Endodermal cell (in vitro differentiated cells): ENCODE measurements at regions not wholly inside any gene's neighbourhood (a gene's known extent, or its start where the extent isn't known, plus 50 kb on each side); places are given as distances from the start of the nearest gene placed in this dataset.

ENCODE experiments used
- DNase-seq: peaks from one replicate; pipeline ENCODE4 v3.0.0-alpha.2; 2017
- H3K27ac ChIP-seq: 2 replicates; pipeline ENCODE4 v1.5.1; 2013; ENCODE audit warnings: mild to moderate bottlenecking, low read depth, low read length, moderate library complexity
- H3K27me3 ChIP-seq: 2 replicates; pipeline ENCODE4 v1.6.1; 2013; ENCODE audit warnings: mild to moderate bottlenecking, low read length, moderate library complexity; ENCODE audit not compliant: insufficient read depth, control insufficient read depth, poor library complexity, severe bottlenecking
- H3K36me3 ChIP-seq: 2 replicates; pipeline ENCODE4 v1.7.0; 2013; ENCODE audit warnings: mild to moderate bottlenecking, low read length, moderate library complexity; ENCODE audit not compliant: control insufficient read depth, insufficient read depth
- H3K4me1 ChIP-seq: one replicate; pipeline ENCODE4 v1.7.0; 2013; ENCODE audit warnings: low read length; ENCODE audit not compliant: control insufficient read depth, insufficient read depth
- H3K4me3 ChIP-seq: 2 replicates; pipeline ENCODE4 v1.5.1; 2013; ENCODE audit warnings: mild to moderate bottlenecking, low read length, moderate library complexity
- H3K9ac ChIP-seq: 2 replicates; pipeline ENCODE4 v1.6.1; 2013; ENCODE audit warnings: mild to moderate bottlenecking, low read length, moderate library complexity; ENCODE audit not compliant: poor library complexity, severe bottlenecking; ENCODE audit errors: extremely low read depth
- H3K9me3 ChIP-seq: 2 replicates; pipeline ENCODE4 v1.6.1; 2013; ENCODE audit warnings: mild to moderate bottlenecking, low read length, moderate library complexity; ENCODE audit not compliant: control insufficient read depth
- H3K27ac Mint-ChIP-seq: 2 replicates; pipeline ENCODE4 v1.8.0; 2020; ENCODE audit warnings: mixed read lengths
- H3K27me3 Mint-ChIP-seq: 2 replicates; pipeline ENCODE4 v1.8.0; 2021; ENCODE audit warnings: mild to moderate bottlenecking, mixed read lengths; ENCODE audit not compliant: insufficient read depth
- H3K36me3 Mint-ChIP-seq: 2 replicates; pipeline ENCODE4 v1.8.0; 2020; ENCODE audit warnings: low read depth, mixed read lengths
- H3K4me1 Mint-ChIP-seq: 2 replicates; pipeline ENCODE4 v1.8.0; 2020; ENCODE audit warnings: mixed read lengths
- H3K4me3 Mint-ChIP-seq: 2 replicates; pipeline ENCODE4 v1.8.0; 2020; ENCODE audit warnings: mild to moderate bottlenecking, moderate library complexity, mixed read lengths
- H3K9me3 Mint-ChIP-seq: 2 replicates; pipeline ENCODE4 v1.8.0; 2020; ENCODE audit warnings: mild to moderate bottlenecking, mixed read lengths
- CTCF ChIP-seq: fragments of 200-600 bp; sonication (generic); conservative IDR thresholded peaks from 2 replicates; pipeline ENCODE4 v1.5.0; 2021; ENCODE audit warnings: antibody characterized with exemption, mild to moderate bottlenecking
- WGBS, 2 experiments: methylation state at CpG; one replicate each; pipeline versions ENCODE4 v1.1.5 to v1.1.7; 2013; ENCODE audit warnings: missing lambda C conversion rate in 2 of 2, mixed read lengths in 1 of 2; ENCODE audit not compliant: insufficient coverage in 1 of 2, insufficient read length in 1 of 2; 5-methylcytosine and 5-hydroxymethylcytosine counted together

GRCh38 chr2:142822190-142822589 lies 55.3 kb upstream of the KYNU start:
- Histone ChIP-seq H3K4me3 (no peak overlapping the region), H3K36me3 (no peaks in the 10 kb centered on the region), H3K27ac (no peak overlapping the region), H3K9ac (no peak overlapping the region), H3K9me3 (no peaks in the 10 kb centered on the region), H3K4me1 (no peaks in the 10 kb centered on the region), H3K27me3 (no peaks in the 10 kb centered on the region)
- no peak for TF ChIP-seq CTCF
- no peaks in the 10 kb centered on the region for H3K27me3 Mint-ChIP-seq
- WGBS, 2 experiments = 85 to 86% methylated on average over 1 to 3 of the region's 3 CpGs
- no peak overlapping the region for H3K27ac Mint-ChIP-seq
- H3K4me1 Mint-ChIP-seq = no peaks in the 10 kb centered on the region
- no peak overlapping the region for H3K4me3 Mint-ChIP-seq
- H3K36me3 Mint-ChIP-seq = no peaks in the 10 kb centered on the region
- no peaks in the 10 kb centered on the region for H3K9me3 Mint-ChIP-seq
- DNase-seq = no peak

GRCh38 chr2:142819411-142819810 lies 58.1 kb upstream of the KYNU start:
- Histone ChIP-seq H3K4me1 (no peaks in the 10 kb centered on the region), H3K4me3 (no peak overlapping the region), H3K9me3 (no peaks in the 10 kb centered on the region), H3K27me3 (no peaks in the 10 kb centered on the region), H3K27ac (no peak overlapping the region), H3K36me3 (no peaks in the 10 kb centered on the region), H3K9ac (no peak overlapping the region)
- Mint-ChIP-seq H3K4me1 (no peaks in the 10 kb centered on the region), H3K9me3 (no peaks in the 10 kb centered on the region), H3K36me3 (no peaks in the 10 kb centered on the region), H3K27me3 (no peaks in the 10 kb centered on the region), H3K27ac (no peak overlapping the region), H3K4me3 (no peak overlapping the region)
- no peak for DNase-seq
- 95 to 98% methylated on average over 2 of the region's 2 CpGs for whole genome bisulfite sequencing, 2 experiments
- TF ChIP-seq CTCF = no peak

GRCh38 chr2:142815375-142815774 lies 62.1 kb upstream of the KYNU start:
- Mint-ChIP-seq H3K4me3 (no peak overlapping the region), H3K36me3 (peaks cover 2% of the 10 kb centered on the region), H3K4me1 (no peaks in the 10 kb centered on the region), H3K27ac (no peak overlapping the region), H3K27me3 (no peaks in the 10 kb centered on the region), H3K9me3 (peaks cover 11% of the 10 kb centered on the region)
- H3K9me3 ChIP-seq = no peaks in the 10 kb centered on the region
- H3K4me3 ChIP-seq = no peak overlapping the region
- H3K36me3 ChIP-seq = no peaks in the 10 kb centered on the region
- no CpG with 5 or more reads among the region's 1 CpG for WGBS, 2 experiments
- H3K4me1 ChIP-seq = no peaks in the 10 kb centered on the region
- DNase-seq = no peak
- no peak for TF ChIP-seq CTCF
- no peaks in the 10 kb centered on the region for H3K27me3 ChIP-seq
- no peak overlapping the region for H3K9ac ChIP-seq
- no peak overlapping the region for H3K27ac ChIP-seq
